ENCODE measurements at regions not wholly inside any gene's neighbourhood (a gene's known extent, or its start where the extent isn't known, plus 50 kb on each side); places are given as distances from the start of the nearest gene placed in this dataset.

GRCh38 chr7:91352091-91352490 lies 87.9 kb downstream of the FZD1 start:
- TF ChIP-seq POLR2AphosphoS5 (IDR thresholded peaks at IDR 0.05), result no peak
- TF ChIP-seq POLR2A (IDR thresholded peaks at IDR 0.05), result no peak
- no peak for TF ChIP-seq CTCF (IDR thresholded peaks at IDR 0.05)
- TF ChIP-seq EP300 (IDR thresholded peaks at IDR 0.05), result no peak
